Esophagus muscularis mucosa (tissue), 4 donors: ENCODE measurements at regions not wholly inside any gene's neighbourhood (a gene's known extent, or its start where the extent isn't known, plus 50 kb on each side); places are given as distances from the start of the nearest gene placed in this dataset.

Experiments
- DNase-seq: peaks from one replicate; pipeline ENCODE4 v3.0.0-alpha.2; 2017; ENCODE audit errors: extremely low spot score
- H3K27ac ChIP-seq, 4 donors: fragments of 200-600 bp; sonication (generic); replicated peaks in 1 of 4; 1 replicate in 3 of 4; 2 replicates in 1 of 4; pipeline ENCODE4 v1.5.1; 2016 to 2019; ENCODE audit warnings: mild to moderate bottlenecking in 1 of 4
- H3K27me3 ChIP-seq, 4 donors: fragments of 200-600 bp; sonication (generic); one replicate each; pipeline versions ENCODE4 v1.5.1 to v1.6.0; 2016 to 2019
- H3K36me3 ChIP-seq, 4 donors: fragments of 200-600 bp; sonication (generic); one replicate each; pipeline ENCODE4 v1.5.1; 2016 to 2019
- H3K4me1 ChIP-seq, 4 donors: fragments of 200-600 bp; sonication (generic); one replicate each; pipeline ENCODE4 v1.5.1; 2016 to 2019
- H3K4me3 ChIP-seq, 4 donors: fragments of 200-600 bp; sonication (generic); 1 replicate in 2 of 4; 2 replicates in 2 of 4; pipeline ENCODE4 v1.5.1; 2016 to 2019; ENCODE audit warnings: mild to moderate bottlenecking in 4 of 4, moderate library complexity in 1 of 4
- H3K9me3 ChIP-seq, 4 donors: fragments of 200-600 bp; sonication (generic); 1 replicate in 3 of 4; 2 replicates in 1 of 4; pipeline ENCODE4 v1.5.1; 2016 to 2019
- CTCF ChIP-seq, 3 experiments: fragments of 200-600 bp in 2 of 3; fragments of 450-650 bp in 1 of 3; sonication (generic) in 2 of 3; IDR thresholded peaks; one replicate each; pipeline ENCODE4 v1.5.1; 2017 to 2019; ENCODE audit warnings: antibody characterized with exemption in 3 of 3, mild to moderate bottlenecking in 2 of 3, moderate library complexity in 1 of 3
- EP300 ChIP-seq: sonication (generic); formaldehyde crosslinking; IDR thresholded peaks from one replicate; pipeline ENCODE4 v1.6.1; 2017; ENCODE audit warnings: antibody characterized with exemption
- POLR2A ChIP-seq: fragments of 450-650 bp; IDR thresholded peaks from one replicate; pipeline ENCODE4 v1.6.1; 2017; ENCODE audit warnings: antibody characterized with exemption, moderate library complexity, mild to moderate bottlenecking, low read depth
- POLR2AphosphoS5 ChIP-seq, 2 donors: sonication (generic); formaldehyde crosslinking; IDR thresholded peaks; one replicate each; pipeline ENCODE4 v1.6.1; 2017; ENCODE audit warnings: antibody characterized with exemption in 2 of 2
- WGBS: methylation state at CpG from one replicate; pipeline ENCODE4 v1.1.5; 2018; 5-methylcytosine and 5-hydroxymethylcytosine counted together
- intact Hi-C: fragments of 100-400 bp; cut with DNase I; formaldehyde crosslinking; loops from one replicate; pipeline ENCODE4 v1.15.1; 2023

- peaks cover under 1 to 10% (median 3%) of the 10 kb centered on the region in 4 donors for H3K4me1 ChIP-seq
- no peaks in the 10 kb centered on the region for H3K27me3 ChIP-seq
- no peak overlapping the region for H3K27ac ChIP-seq
- no peak for DNase-seq
- no peaks in the 10 kb centered on the region for H3K36me3 ChIP-seq
- H3K4me3 ChIP-seq: no peak overlapping the region
- 53% methylated on average over 1 of the region's 1 CpG for WGBS
- TF ChIP-seq CTCF (IDR thresholded peaks at IDR 0.05) (no peak), POLR2AphosphoS5 (IDR thresholded peaks at IDR 0.05) (no peak), EP300 (no peak), POLR2A (no peak)
- intact Hi-C loops: no loop called here
- H3K9me3 ChIP-seq: no peaks in the 10 kb centered on the region
Observed at GRCh38 chr6:140355476-140355875, 981.0 kb upstream of the CITED2 start.

- no peak overlapping the region for H3K27ac ChIP-seq
- TF ChIP-seq EP300 (no peak), POLR2AphosphoS5 (IDR thresholded peaks at IDR 0.05) (no peak), CTCF (IDR thresholded peaks at IDR 0.05) (no peak), POLR2A (no peak)
- WGBS: 90% methylated on average over 1 of the region's 1 CpG
- peaks cover 0 to 9% (median 0%) of the 10 kb centered on the region in 4 donors for H3K4me1 ChIP-seq
- intact Hi-C loops: no loop called here
- H3K36me3 ChIP-seq: no peaks in the 10 kb centered on the region
- no peak for DNase-seq
- no peak overlapping the region for H3K4me3 ChIP-seq
- H3K27me3 ChIP-seq: no peaks in the 10 kb centered on the region
- no peaks in the 10 kb centered on the region for H3K9me3 ChIP-seq
Observed at GRCh38 chr6:140354296-140354695, 979.8 kb upstream of the CITED2 start.

GRCh38 chr6:140353536-140353935 lies 979.1 kb upstream of the CITED2 start:
- intact Hi-C loops: no loop called here
- no peak for DNase-seq
- Histone ChIP-seq H3K27me3 (no peaks in the 10 kb centered on the region), H3K36me3 (no peaks in the 10 kb centered on the region), H3K4me3 (no peak overlapping the region), H3K9me3 (no peaks in the 10 kb centered on the region), H3K27ac (no peak overlapping the region), H3K4me1 (peaks cover 0 to 9% (median 0%) of the 10 kb centered on the region in 4 donors)
- TF ChIP-seq CTCF (IDR thresholded peaks at IDR 0.05) (no peak), POLR2AphosphoS5 (IDR thresholded peaks at IDR 0.05) (no peak), POLR2A (no peak), EP300 (no peak)
- 86% methylated on average over 1 of the region's 1 CpG for WGBS

- no peaks in the 10 kb centered on the region for H3K36me3 ChIP-seq
- no peak for DNase-seq
- H3K27ac ChIP-seq: peak overlapping the region; percentile 66 to 70 (median 69)
- intact Hi-C loops: no loop called here
- WGBS: 50% methylated on average over 5 of the region's 5 CpGs
- TF ChIP-seq POLR2AphosphoS5 (IDR thresholded peaks at IDR 0.05) (peak in 1 of 2 donors; percentile 39), CTCF (IDR thresholded peaks at IDR 0.05) (no peak)
- H3K4me3 ChIP-seq: no peak overlapping the region
- H3K9me3 ChIP-seq: no peaks in the 10 kb centered on the region
- H3K27me3 ChIP-seq: no peaks in the 10 kb centered on the region
- H3K4me1 ChIP-seq: peaks cover 27 to 40% (median 34%) of the 10 kb centered on the region in 4 donors
Observed at GRCh38 chr6:140346428-140346827, 972.0 kb upstream of the CITED2 start.

- H3K27me3 ChIP-seq: no peaks in the 10 kb centered on the region
- H3K4me3 ChIP-seq: no peak overlapping the region
- H3K36me3 ChIP-seq: no peaks in the 10 kb centered on the region
- intact Hi-C loops: no loop called here
- no peak for TF ChIP-seq POLR2A
- TF ChIP-seq POLR2AphosphoS5 (IDR thresholded peaks at IDR 0.05): no peak
- TF ChIP-seq EP300: no peak
- no peak for TF ChIP-seq CTCF (IDR thresholded peaks at IDR 0.05)
- H3K9me3 ChIP-seq: no peaks in the 10 kb centered on the region
- H3K27ac ChIP-seq: peak overlapping the region; percentile 66 to 70 (median 69)
- WGBS: 54% methylated on average over 3 of the region's 3 CpGs
- H3K4me1 ChIP-seq: peaks cover 27 to 40% (median 34%) of the 10 kb centered on the region in 4 donors
- DNase-seq: no peak
Observed at GRCh38 chr6:140345935-140346334, 971.5 kb upstream of the CITED2 start.
